HT1080 (cell line): ENCODE measurements at regions not wholly inside any gene's neighbourhood (a gene's known extent, or its start where the extent isn't known, plus 50 kb on each side); places are given as distances from the start of the nearest gene placed in this dataset.
"Not testable (repeated sequence)": the region's sequence is repeated elsewhere in the genome, so short reads cannot be mapped to it uniquely, and the experiment has no call there.

Experiments
- DNase-seq: peaks from one replicate; pipeline ENCODE4 v3.0.0-alpha.2; 2015; ENCODE audit warnings: low read depth

- not testable (repeated sequence) for DNase-seq
These were observed 65.1 kb upstream of the MAML3 start for GRCh38 chr4:140219070-140219469.

- DNase-seq: peak; percentile 69
These were observed 59.8 kb upstream of the MAML3 start for GRCh38 chr4:140213749-140214148.

- no peak for DNase-seq
These were observed 59.1 kb upstream of the MAML3 start for GRCh38 chr4:140213116-140213515.

DNA sequence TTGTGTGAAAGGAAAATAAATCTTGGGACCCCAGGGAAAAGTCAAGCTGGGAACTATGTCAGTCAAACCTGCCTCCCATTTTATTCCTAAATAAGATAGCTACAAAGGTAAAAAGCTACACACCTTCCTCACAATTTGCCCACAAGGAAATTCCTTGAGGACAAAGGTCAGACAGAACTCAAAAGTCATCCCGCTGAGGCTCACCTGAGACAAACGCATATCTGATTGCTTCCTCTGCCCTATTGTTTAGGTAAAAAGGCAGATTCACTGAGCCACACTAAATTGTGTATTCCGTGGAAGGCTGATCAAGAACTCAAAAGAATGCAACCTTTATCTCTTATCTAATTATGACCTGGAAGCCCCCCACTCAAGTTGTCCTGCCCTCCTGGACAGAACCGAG is 58.7 kb upstream of the MAML3 start:
- DNase-seq: no peak

DNA sequence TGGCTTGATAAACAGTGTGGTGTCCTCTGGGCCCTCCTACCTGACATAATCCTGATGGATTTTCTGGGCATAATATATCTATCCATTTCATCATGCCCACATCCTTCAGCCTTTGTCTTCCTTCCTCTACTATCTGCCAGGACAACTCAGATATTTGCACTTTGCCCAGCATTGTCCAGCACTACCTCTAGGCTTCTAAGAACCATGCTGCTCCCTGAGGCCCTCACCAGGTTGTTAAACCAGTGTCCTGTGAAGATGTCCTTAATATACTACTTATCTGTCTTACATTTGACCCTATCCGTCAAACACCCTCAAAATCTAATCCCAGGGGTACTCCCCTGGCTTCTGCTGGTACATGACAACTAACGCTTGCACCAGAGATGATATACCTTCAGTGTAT is 58.2 kb upstream of the MAML3 start:
- DNase-seq: no peak

GRCh38 chr4:140211693-140212092 is 57.7 kb upstream of the MAML3 start:
- no peak for DNase-seq

GRCh38 chr4:140211161-140211560 is 57.2 kb upstream of the MAML3 start:
- DNase-seq: no peak

- DNase-seq: no peak
These were observed 54.9 kb upstream of the MAML3 start for GRCh38 chr4:140208921-140209320.
